HG03097 (cell line): ENCODE measurements at regions not wholly inside any gene's neighbourhood (a gene's known extent, or its start where the extent isn't known, plus 50 kb on each side); places are given as distances from the start of the nearest gene placed in this dataset.
"Not testable (repeated sequence)": the region's sequence is repeated elsewhere in the genome, so short reads cannot be mapped to it uniquely, and the experiment has no call there.

ENCODE experiments used
- ATAC-seq: cut with Tn5 transposase; IDR thresholded peaks from one replicate; pipeline ENCODE4 v1.9.1; 2021; ENCODE audit not compliant: unreplicated experiment, low FRiP score

GRCh38 chr9:41279033-41279432, 89.9 kb upstream of the ZNG1F start:
- ATAC-seq, result not testable (repeated sequence)

- ATAC-seq, result peak; percentile 100
Measured at GRCh38 chr9:41273549-41274267, 84.6 kb upstream of the ZNG1F start.

GRCh38 chr9:41272879-41273548, 83.9 kb upstream of the ZNG1F start:
- ATAC-seq, result not testable (repeated sequence)

GRCh38 chr9:41270992-41271391, 81.9 kb upstream of the ZNG1F start:
- ATAC-seq, result not testable (repeated sequence)

- ATAC-seq, result not testable (repeated sequence)
Measured at GRCh38 chr9:41269471-41269870, 80.4 kb upstream of the ZNG1F start.

- not testable (repeated sequence) for ATAC-seq
Measured at GRCh38 chr9:41269054-41269453, 79.9 kb upstream of the ZNG1F start.

GRCh38 chr9:41266602-41267001, 77.5 kb upstream of the ZNG1F start:
- ATAC-seq, result not testable (repeated sequence)

- not testable (repeated sequence) for ATAC-seq
Measured at GRCh38 chr9:41266000-41266399, 76.9 kb upstream of the ZNG1F start.

- not testable (repeated sequence) for ATAC-seq
Measured at GRCh38 chr9:41251973-41252372, 62.9 kb upstream of the ZNG1F start.

GRCh38 chr9:41251101-41251500, 62.0 kb upstream of the ZNG1F start:
- ATAC-seq, result not testable (repeated sequence)

GRCh38 chr9:41246702-41247101, 57.6 kb upstream of the ZNG1F start:
- not testable (repeated sequence) for ATAC-seq
